Activated CD4-positive, alpha-beta memory T cell treated with anti-CD3 and anti-CD28 coated beads for 36 hours (primary cell): ENCODE measurements at regions not wholly inside any gene's neighbourhood (a gene's known extent, or its start where the extent isn't known, plus 50 kb on each side); places are given as distances from the start of the nearest gene placed in this dataset.
"Not testable (repeated sequence)": the region's sequence is repeated elsewhere in the genome, so short reads cannot be mapped to it uniquely, and the experiment has no call there.

Source experiments
- CTCF ChIA-PET: fragments of 350-600 bp; sonication (Branson Sonifier 250); formaldehyde crosslinking; loops from one replicate; lab custom pipeline; 2021; ENCODE audit warnings: antibody characterized with exemption, inconsistent platforms; lab: Charles Lee
- POLR2A ChIA-PET: fragments of 350-600 bp; sonication (Branson Sonifier 250); formaldehyde crosslinking; loops from one replicate; lab custom pipeline; 2021; ENCODE audit warnings: antibody characterized with exemption; lab: Charles Lee
- DNase-seq: peaks from one replicate; pipeline ENCODE4 v3.0.0-alpha.2; 2020
- H3K27ac Mint-ChIP-seq: one replicate; pipeline ENCODE4 v1.8.0; 2021; ENCODE audit warnings: mixed read lengths
- H3K27me3 Mint-ChIP-seq: one replicate; pipeline ENCODE4 v1.8.0; 2021; ENCODE audit warnings: mixed read lengths
- H3K36me3 Mint-ChIP-seq: one replicate; pipeline ENCODE4 v1.8.0; 2021; ENCODE audit warnings: mixed read lengths
- H3K4me1 Mint-ChIP-seq: one replicate; pipeline ENCODE4 v1.8.0; 2021; ENCODE audit warnings: low read depth, mixed read lengths
- H3K4me3 Mint-ChIP-seq: one replicate; pipeline ENCODE4 v1.8.0; 2021; ENCODE audit warnings: mild to moderate bottlenecking, mixed read lengths
- H3K9me3 Mint-ChIP-seq: one replicate; pipeline ENCODE4 v1.8.0; 2021; ENCODE audit warnings: mixed read lengths
- intact Hi-C: fragments of 100-400 bp; cut with micrococcal nuclease; formaldehyde crosslinking; loops from one replicate; pipeline ENCODE4 v1.15.1; 2023

DNA sequence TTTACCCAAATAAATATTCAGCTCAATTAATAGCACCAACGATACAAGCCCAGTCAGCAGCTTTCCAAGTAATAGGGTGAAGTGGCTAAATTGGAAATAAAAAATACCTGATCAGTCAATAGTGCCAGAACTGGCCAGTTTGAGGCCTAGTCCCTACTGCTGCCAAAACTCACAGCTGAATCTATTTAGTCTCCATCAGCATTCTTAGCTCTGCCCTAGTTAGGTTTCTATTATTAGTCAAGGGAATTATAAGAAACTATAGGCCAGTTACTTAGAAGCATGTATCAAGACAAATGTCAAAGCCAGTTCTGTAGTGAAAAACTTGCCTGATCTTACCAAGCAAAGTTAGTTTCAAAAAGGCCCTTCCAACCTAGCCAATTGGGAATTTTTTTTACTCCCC is 146.2 kb upstream of the ZBTB20 start:
- H3K27me3 Mint-ChIP-seq = no peaks in the 10 kb centered on the region
- H3K4me1 Mint-ChIP-seq = no peaks in the 10 kb centered on the region
- intact Hi-C loops = no loop called here
- ChIA-PET POLR2A (no interaction called here), CTCF (no interaction called here)
- no peak overlapping the region for H3K27ac Mint-ChIP-seq
- no peak overlapping the region for H3K4me3 Mint-ChIP-seq
- DNase-seq = no peak
- H3K36me3 Mint-ChIP-seq = no peaks in the 10 kb centered on the region
- no peaks in the 10 kb centered on the region for H3K9me3 Mint-ChIP-seq

DNA sequence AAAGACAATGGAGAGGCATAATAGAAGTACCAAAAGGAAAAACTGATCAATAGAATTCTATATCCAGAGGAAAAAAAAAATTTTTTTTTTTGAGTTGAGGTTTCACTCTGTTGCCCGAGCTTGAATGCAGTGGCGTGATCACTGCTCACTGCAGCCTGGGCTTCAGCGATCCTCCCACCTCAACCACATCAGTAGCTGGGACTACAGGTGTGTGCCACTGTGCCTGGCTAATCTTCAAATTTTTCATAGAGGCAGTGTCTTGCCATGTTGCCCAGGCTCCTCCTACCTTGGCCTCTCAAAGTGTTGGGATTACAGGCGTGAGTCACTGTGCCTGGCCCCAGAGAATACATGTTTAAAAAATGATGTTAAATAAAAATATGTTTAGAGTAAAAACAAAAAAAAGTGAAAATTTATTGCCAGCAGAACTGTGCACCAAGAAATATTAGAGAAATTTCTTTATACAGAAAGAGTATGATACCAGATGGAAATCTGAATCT is 154.3 kb upstream of the ZBTB20 start:
- no peaks in the 10 kb centered on the region for H3K36me3 Mint-ChIP-seq
- no peak for DNase-seq
- no peaks in the 10 kb centered on the region for H3K4me1 Mint-ChIP-seq
- no peaks in the 10 kb centered on the region for H3K27me3 Mint-ChIP-seq
- intact Hi-C loops = no loop called here
- ChIA-PET POLR2A (no interaction called here), CTCF (no interaction called here)
- H3K4me3 Mint-ChIP-seq = no peak overlapping the region
- H3K27ac Mint-ChIP-seq = no peak overlapping the region
- no peaks in the 10 kb centered on the region for H3K9me3 Mint-ChIP-seq

GRCh38 chr3:115317953-115318352 is 170.9 kb upstream of the ZBTB20 start:
- H3K4me1 Mint-ChIP-seq, POLR2A ChIA-PET, H3K27me3 Mint-ChIP-seq, intact Hi-C loops, H3K4me3 Mint-ChIP-seq, H3K36me3 Mint-ChIP-seq, DNase-seq, H3K27ac Mint-ChIP-seq, CTCF ChIA-PET, H3K9me3 Mint-ChIP-seq: not testable (repeated sequence)

DNA sequence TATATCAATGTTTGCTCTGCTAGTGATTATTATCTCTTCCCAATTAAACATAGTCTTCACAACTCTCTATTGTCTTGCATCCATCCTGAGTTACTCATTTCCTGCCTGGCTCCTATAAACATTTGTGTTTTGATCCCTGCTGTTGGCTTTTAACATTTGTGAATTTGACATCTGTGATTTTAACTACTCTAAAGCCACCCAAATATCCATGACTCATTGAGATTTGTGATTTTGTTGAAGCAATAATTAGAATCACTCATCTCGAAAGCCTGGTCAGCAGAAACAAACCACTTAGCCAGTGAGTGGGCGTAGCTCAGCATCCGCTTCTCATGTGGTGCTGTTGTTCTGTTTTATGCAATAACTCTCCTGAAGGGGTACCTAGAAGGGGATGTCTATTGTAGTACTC is 174.3 kb upstream of the ZBTB20 start:
- Mint-ChIP-seq H3K27me3 (no peaks in the 10 kb centered on the region), H3K36me3 (peaks cover 1% of the 10 kb centered on the region), H3K4me3 (no peak overlapping the region), H3K4me1 (no peaks in the 10 kb centered on the region), H3K27ac (no peak overlapping the region), H3K9me3 (peaks cover 2% of the 10 kb centered on the region)
- CTCF ChIA-PET = no interaction called here
- intact Hi-C loops = no loop called here
- no peak for DNase-seq
- POLR2A ChIA-PET = no interaction called here

DNA sequence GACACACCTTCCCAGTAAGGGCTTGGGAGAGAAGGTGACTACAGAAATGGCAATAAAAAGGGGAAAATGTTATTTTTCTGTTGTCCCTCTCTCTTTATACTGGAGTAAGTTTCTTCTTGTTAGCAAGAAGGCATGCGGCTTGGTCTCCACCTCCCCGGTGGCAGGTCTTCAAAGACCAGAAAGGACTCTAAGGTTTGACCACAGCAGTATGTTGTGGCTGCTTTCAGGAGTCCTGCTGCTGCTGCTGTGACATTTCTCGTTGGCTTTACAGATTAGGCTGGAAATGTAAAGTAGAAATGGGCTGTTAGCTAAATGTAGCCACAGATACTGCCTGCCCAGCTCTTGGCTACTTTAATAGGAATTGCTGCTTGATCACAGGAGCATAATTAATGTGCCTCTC is 175.8 kb upstream of the ZBTB20 start:
- Mint-ChIP-seq H3K27ac (no peak overlapping the region), H3K4me1 (no peaks in the 10 kb centered on the region), H3K36me3 (no peaks in the 10 kb centered on the region), H3K9me3 (no peaks in the 10 kb centered on the region), H3K27me3 (no peaks in the 10 kb centered on the region), H3K4me3 (no peak overlapping the region)
- ChIA-PET CTCF (no interaction called here), POLR2A (no interaction called here)
- intact Hi-C loops = no loop called here
- DNase-seq = no peak

GRCh38 chr3:115323380-115323779 is 176.3 kb upstream of the ZBTB20 start:
- H3K9me3 Mint-ChIP-seq = no peaks in the 10 kb centered on the region
- no peaks in the 10 kb centered on the region for H3K4me1 Mint-ChIP-seq
- no peak overlapping the region for H3K27ac Mint-ChIP-seq
- no peaks in the 10 kb centered on the region for H3K36me3 Mint-ChIP-seq
- no peak overlapping the region for H3K4me3 Mint-ChIP-seq
- no peak for DNase-seq
- H3K27me3 Mint-ChIP-seq = no peaks in the 10 kb centered on the region
- ChIA-PET POLR2A (no interaction called here), CTCF (no interaction called here)
- intact Hi-C loops = no loop called here

GRCh38 chr3:115324056-115324455 is 177.0 kb upstream of the ZBTB20 start:
- DNase-seq = no peak
- Mint-ChIP-seq H3K9me3 (no peaks in the 10 kb centered on the region), H3K4me1 (no peaks in the 10 kb centered on the region), H3K27ac (no peak overlapping the region), H3K27me3 (no peaks in the 10 kb centered on the region), H3K4me3 (no peak overlapping the region), H3K36me3 (no peaks in the 10 kb centered on the region)
- intact Hi-C loops = no loop called here
- ChIA-PET CTCF (no interaction called here), POLR2A (no interaction called here)

DNA sequence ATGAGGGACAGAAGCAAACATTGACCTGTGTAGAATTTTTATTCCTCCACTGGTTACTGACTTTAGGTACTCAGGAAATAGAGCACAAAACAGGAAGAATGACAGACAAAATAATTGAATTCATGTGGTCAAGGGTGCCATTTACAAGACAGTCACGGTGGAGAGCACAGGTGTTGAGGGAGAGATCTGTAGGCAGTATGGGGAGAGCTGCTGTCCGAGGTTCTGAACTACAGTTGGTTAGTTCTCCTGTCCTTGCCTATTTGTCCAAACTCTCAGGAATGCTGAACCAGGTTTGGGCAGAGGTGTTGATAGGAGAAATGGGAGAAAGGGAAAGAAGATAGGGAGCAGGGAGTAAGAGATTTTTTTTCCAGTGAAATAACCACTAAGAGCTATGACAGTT is 178.5 kb upstream of the ZBTB20 start:
- Mint-ChIP-seq H3K9me3 (no peaks in the 10 kb centered on the region), H3K4me3 (no peak overlapping the region), H3K27me3 (no peaks in the 10 kb centered on the region), H3K4me1 (no peaks in the 10 kb centered on the region), H3K27ac (no peak overlapping the region), H3K36me3 (no peaks in the 10 kb centered on the region)
- peak; percentile 12 for DNase-seq
- intact Hi-C loops = no loop called here
- ChIA-PET CTCF (no interaction called here), POLR2A (no interaction called here)

DNA sequence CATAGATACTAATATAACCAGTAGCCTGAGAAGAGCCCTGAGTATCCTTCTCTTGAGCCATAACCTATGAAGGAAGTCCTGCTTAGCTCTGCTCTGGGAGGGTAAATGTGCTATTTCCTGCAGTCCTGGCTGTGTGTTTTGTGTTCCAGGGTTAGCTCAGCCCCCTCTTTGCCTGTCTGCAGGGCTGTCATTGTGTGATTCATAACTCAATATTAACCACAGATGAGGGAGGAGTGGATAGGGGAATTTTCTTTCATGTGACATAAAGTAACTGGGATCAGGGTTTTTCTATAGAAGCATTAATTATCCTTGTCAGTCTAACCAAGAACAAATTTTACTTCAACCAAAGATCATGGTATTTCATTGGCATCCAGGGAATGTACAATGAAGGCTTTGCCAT is 183.3 kb upstream of the ZBTB20 start:
- intact Hi-C loops = no loop called here
- ChIA-PET CTCF (no interaction called here), POLR2A (no interaction called here)
- no peak for DNase-seq
- H3K4me1 Mint-ChIP-seq = no peaks in the 10 kb centered on the region
- H3K36me3 Mint-ChIP-seq = no peaks in the 10 kb centered on the region
- H3K9me3 Mint-ChIP-seq = no peaks in the 10 kb centered on the region
- H3K4me3 Mint-ChIP-seq = no peak overlapping the region
- no peak overlapping the region for H3K27ac Mint-ChIP-seq
- no peaks in the 10 kb centered on the region for H3K27me3 Mint-ChIP-seq

GRCh38 chr3:115332998-115333397 is 185.9 kb upstream of the ZBTB20 start:
- no peak for DNase-seq
- Mint-ChIP-seq H3K4me3 (no peak overlapping the region), H3K4me1 (no peaks in the 10 kb centered on the region), H3K27me3 (peaks cover 1% of the 10 kb centered on the region), H3K36me3 (no peaks in the 10 kb centered on the region), H3K27ac (no peak overlapping the region), H3K9me3 (no peaks in the 10 kb centered on the region)
- ChIA-PET CTCF (no interaction called here), POLR2A (no interaction called here)
- intact Hi-C loops = no loop called here

DNA sequence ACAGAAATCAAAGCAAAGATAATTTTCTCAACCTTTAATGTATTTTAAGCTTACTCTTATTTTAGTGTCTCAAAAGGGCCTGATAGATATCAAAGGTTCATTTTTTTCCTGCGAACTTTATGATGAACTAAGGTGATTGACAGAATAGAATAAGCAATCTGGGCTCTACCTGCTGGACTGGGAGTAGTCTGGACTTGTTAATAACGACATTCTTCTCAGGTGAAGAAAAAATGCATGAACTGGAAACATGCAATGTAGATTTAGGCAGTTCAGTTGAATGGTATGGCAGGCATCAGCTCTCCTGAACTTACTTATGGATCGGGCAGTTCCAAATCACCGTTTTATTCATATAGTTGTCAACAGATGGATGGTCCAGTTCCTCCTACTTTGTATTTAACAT is 189.7 kb upstream of the ZBTB20 start:
- Mint-ChIP-seq H3K9me3 (no peaks in the 10 kb centered on the region), H3K4me1 (peaks cover 4% of the 10 kb centered on the region), H3K4me3 (no peak overlapping the region), H3K27ac (no peak overlapping the region), H3K27me3 (peaks cover 1% of the 10 kb centered on the region), H3K36me3 (no peaks in the 10 kb centered on the region)
- ChIA-PET CTCF (no interaction called here), POLR2A (no interaction called here)
- intact Hi-C loops = no loop called here
- no peak for DNase-seq

GRCh38 chr3:115340586-115340985 is 193.5 kb upstream of the ZBTB20 start:
- no peaks in the 10 kb centered on the region for H3K36me3 Mint-ChIP-seq
- POLR2A ChIA-PET = no interaction called here
- no peaks in the 10 kb centered on the region for H3K9me3 Mint-ChIP-seq
- H3K4me1 Mint-ChIP-seq = peaks cover 4% of the 10 kb centered on the region
- H3K27ac Mint-ChIP-seq = no peak overlapping the region
- intact Hi-C loops = loop anchor here (10.0 kb wide), 1 partner anchor 484 kb away; no protein-coding TSS in a partner anchor
- no peak overlapping the region for H3K4me3 Mint-ChIP-seq
- CTCF ChIA-PET = no interaction called here
- no peak for DNase-seq
- peaks cover 1% of the 10 kb centered on the region for H3K27me3 Mint-ChIP-seq

DNA sequence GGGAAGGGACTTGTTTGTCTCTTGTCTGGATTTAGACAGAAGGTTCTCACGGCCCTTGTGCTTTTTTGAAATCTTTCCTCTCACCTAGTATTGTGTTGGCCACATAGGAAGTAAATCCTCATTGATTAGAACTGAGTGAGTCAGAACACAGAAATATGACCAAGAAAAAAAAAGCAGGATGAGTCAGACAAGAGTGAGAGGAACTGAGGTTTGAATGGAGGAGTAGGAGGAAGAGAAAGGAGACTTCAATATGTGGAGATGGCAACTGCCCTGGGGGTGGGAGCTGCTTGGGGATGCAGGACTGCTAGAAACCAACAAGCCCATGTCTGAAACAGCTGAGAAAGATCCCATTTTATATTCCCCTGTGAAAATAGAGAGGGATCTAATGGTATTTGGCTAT is 194.1 kb upstream of the ZBTB20 start:
- Mint-ChIP-seq H3K27ac (no peak overlapping the region), H3K36me3 (no peaks in the 10 kb centered on the region), H3K27me3 (peaks cover 1% of the 10 kb centered on the region), H3K9me3 (no peaks in the 10 kb centered on the region), H3K4me1 (peaks cover 4% of the 10 kb centered on the region), H3K4me3 (no peak overlapping the region)
- CTCF ChIA-PET = no interaction called here
- intact Hi-C loops = loop anchor here (10.0 kb wide), 1 partner anchor 484 kb away; no protein-coding TSS in a partner anchor
- POLR2A ChIA-PET = no interaction called here
- DNase-seq = peak; percentile 12
